KMS-11 (cell line): ENCODE measurements at regions not wholly inside any gene's neighbourhood (a gene's known extent, or its start where the extent isn't known, plus 50 kb on each side); places are given as distances from the start of the nearest gene placed in this dataset.

Source experiments
- H2AFZ ChIP-seq: fragments of 200-600 bp; sonication (generic); 2 replicates; pipeline ENCODE4 v1.6.1; 2016; ENCODE audit warnings: antibody characterized with exemption, mixed run types, low read depth
- H3K27ac ChIP-seq: fragments of 200-600 bp; sonication (generic); 2 replicates; pipeline ENCODE4 v1.6.1; 2016; ENCODE audit warnings: mild to moderate bottlenecking, mixed run types
- H3K27me3 ChIP-seq: fragments of 200-600 bp; sonication (generic); 2 replicates; pipeline ENCODE4 v1.6.1; 2017; ENCODE audit warnings: mild to moderate bottlenecking, low read depth, mixed run types, moderate library complexity; ENCODE audit not compliant: insufficient read depth
- H3K36me3 ChIP-seq: fragments of 200-600 bp; sonication (generic); 2 replicates; pipeline ENCODE4 v1.6.1; 2017; ENCODE audit warnings: mild to moderate bottlenecking, mixed run types; ENCODE audit not compliant: insufficient read depth
- H3K4me1 ChIP-seq: fragments of 200-600 bp; sonication (generic); 2 replicates; pipeline ENCODE4 v1.6.1; 2016; ENCODE audit warnings: mild to moderate bottlenecking, low read depth, mixed run types; ENCODE audit not compliant: poor library complexity, severe bottlenecking
- H3K4me2 ChIP-seq: fragments of 200-600 bp; sonication (generic); 2 replicates; pipeline ENCODE4 v1.7.0; 2016; ENCODE audit warnings: mild to moderate bottlenecking, mixed run types
- H3K4me3 ChIP-seq: fragments of 200-600 bp; sonication (generic); IDR thresholded peaks from 2 replicates; pipeline ENCODE4 v1.6.1; 2017; ENCODE audit warnings: low read depth, low read length, mixed read lengths; ENCODE audit not compliant: insufficient read depth
- H3K79me2 ChIP-seq: fragments of 200-600 bp; sonication (generic); 2 replicates; pipeline ENCODE4 v1.6.1; 2016; ENCODE audit warnings: low read depth, mixed run types; ENCODE audit not compliant: insufficient read depth
- H3K9ac ChIP-seq: fragments of 200-600 bp; sonication (generic); 2 replicates; pipeline ENCODE4 v1.6.1; 2016; ENCODE audit warnings: mild to moderate bottlenecking, mixed run types
- H4K20me1 ChIP-seq: fragments of 200-600 bp; sonication (generic); 2 replicates; pipeline ENCODE4 v1.6.1; 2016; ENCODE audit warnings: mild to moderate bottlenecking, mixed run types; ENCODE audit not compliant: insufficient read depth
- TF ChIP-seq, protein P1 (sequence below): fragments of 200-600 bp; sonication (generic); conservative IDR thresholded peaks from 2 replicates; pipeline ENCODE4 v1.6.1; 2017; ENCODE audit warnings: low read depth, mild to moderate bottlenecking, antibody characterized with exemption, low read length, moderate library complexity, mixed read lengths

DNA sequence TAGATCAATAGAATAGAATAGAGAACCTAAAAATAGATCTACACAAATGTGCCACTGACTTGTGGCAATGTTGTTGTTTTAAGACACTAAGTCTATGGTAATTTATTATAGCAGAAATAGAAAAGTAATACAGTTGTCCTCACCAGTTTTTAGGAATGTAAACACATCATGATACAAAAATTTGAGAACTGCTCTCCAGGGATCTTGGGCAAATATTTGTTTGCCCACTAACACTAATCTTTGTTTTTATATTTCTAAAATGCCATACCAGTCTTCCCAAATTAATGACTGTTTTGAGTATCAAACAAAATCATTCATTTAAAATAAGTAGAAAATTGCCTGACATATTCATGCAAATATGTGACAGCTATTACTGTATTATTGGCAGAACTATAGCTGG lies 297.6 kb downstream of the BRINP1 start:
- H3K27ac ChIP-seq = no peak overlapping the region
- TF ChIP-seq, protein P1, sequence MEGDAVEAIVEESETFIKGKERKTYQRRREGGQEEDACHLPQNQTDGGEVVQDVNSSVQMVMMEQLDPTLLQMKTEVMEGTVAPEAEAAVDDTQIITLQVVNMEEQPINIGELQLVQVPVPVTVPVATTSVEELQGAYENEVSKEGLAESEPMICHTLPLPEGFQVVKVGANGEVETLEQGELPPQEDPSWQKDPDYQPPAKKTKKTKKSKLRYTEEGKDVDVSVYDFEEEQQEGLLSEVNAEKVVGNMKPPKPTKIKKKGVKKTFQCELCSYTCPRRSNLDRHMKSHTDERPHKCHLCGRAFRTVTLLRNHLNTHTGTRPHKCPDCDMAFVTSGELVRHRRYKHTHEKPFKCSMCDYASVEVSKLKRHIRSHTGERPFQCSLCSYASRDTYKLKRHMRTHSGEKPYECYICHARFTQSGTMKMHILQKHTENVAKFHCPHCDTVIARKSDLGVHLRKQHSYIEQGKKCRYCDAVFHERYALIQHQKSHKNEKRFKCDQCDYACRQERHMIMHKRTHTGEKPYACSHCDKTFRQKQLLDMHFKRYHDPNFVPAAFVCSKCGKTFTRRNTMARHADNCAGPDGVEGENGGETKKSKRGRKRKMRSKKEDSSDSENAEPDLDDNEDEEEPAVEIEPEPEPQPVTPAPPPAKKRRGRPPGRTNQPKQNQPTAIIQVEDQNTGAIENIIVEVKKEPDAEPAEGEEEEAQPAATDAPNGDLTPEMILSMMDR = no peak
- H3K4me3 ChIP-seq = no peak overlapping the region
- H3K36me3 ChIP-seq = no peaks in the 10 kb centered on the region
- peaks cover 5% of the 10 kb centered on the region for H3K4me1 ChIP-seq
- H4K20me1 ChIP-seq = no peaks in the 10 kb centered on the region
- no peaks in the 10 kb centered on the region for H3K27me3 ChIP-seq
- no peak overlapping the region for H3K4me2 ChIP-seq
- no peak overlapping the region for H2AFZ ChIP-seq
- H3K79me2 ChIP-seq = no peaks in the 10 kb centered on the region
- no peak overlapping the region for H3K9ac ChIP-seq

- no peak overlapping the region for H3K9ac ChIP-seq
- H3K4me3 ChIP-seq = no peak overlapping the region
- H3K27ac ChIP-seq = no peak overlapping the region
- TF ChIP-seq, protein P1 = no peak
- H3K79me2 ChIP-seq = no peaks in the 10 kb centered on the region
- H2AFZ ChIP-seq = no peak overlapping the region
- H3K36me3 ChIP-seq = no peaks in the 10 kb centered on the region
- no peaks in the 10 kb centered on the region for H4K20me1 ChIP-seq
- H3K4me1 ChIP-seq = peaks cover 5% of the 10 kb centered on the region
- H3K27me3 ChIP-seq = no peaks in the 10 kb centered on the region
- no peak overlapping the region for H3K4me2 ChIP-seq
Measured at GRCh38 chr9:119074017-119074416, 295.2 kb downstream of the BRINP1 start.

- H3K4me1 ChIP-seq = peaks cover 5% of the 10 kb centered on the region
- no peak overlapping the region for H2AFZ ChIP-seq
- no peaks in the 10 kb centered on the region for H3K79me2 ChIP-seq
- H3K36me3 ChIP-seq = no peaks in the 10 kb centered on the region
- H3K4me2 ChIP-seq = no peak overlapping the region
- TF ChIP-seq, protein P1 = no peak
- no peak overlapping the region for H3K4me3 ChIP-seq
- H3K27me3 ChIP-seq = no peaks in the 10 kb centered on the region
- H3K9ac ChIP-seq = no peak overlapping the region
- H4K20me1 ChIP-seq = no peaks in the 10 kb centered on the region
- no peak overlapping the region for H3K27ac ChIP-seq
Measured at GRCh38 chr9:119078015-119078414, 291.2 kb downstream of the BRINP1 start.

- Histone ChIP-seq H3K27me3 (no peaks in the 10 kb centered on the region), H3K4me3 (no peak overlapping the region), H3K79me2 (no peaks in the 10 kb centered on the region), H4K20me1 (no peaks in the 10 kb centered on the region), H3K27ac (no peak overlapping the region), H3K4me1 (no peaks in the 10 kb centered on the region), H3K4me2 (no peak overlapping the region), H3K9ac (no peak overlapping the region), H3K36me3 (no peaks in the 10 kb centered on the region), H2AFZ (no peak overlapping the region)
- TF ChIP-seq, protein P1 = no peak
Measured at GRCh38 chr9:119083673-119084072, 285.6 kb downstream of the BRINP1 start.
